Germinal center (tissue), 1 donor: ENCODE measurements at regions not wholly inside any gene's neighbourhood (a gene's known extent, or its start where the extent isn't known, plus 50 kb on each side); places are given as distances from the start of the nearest gene placed in this dataset.
"Not testable (repeated sequence)": the region's sequence is repeated elsewhere in the genome, so short reads cannot be mapped to it uniquely, and the experiment has no call there.

Experiments used
- DNase-seq: peaks from one replicate; pipeline ENCODE4 v3.0.0; 2012; ENCODE audit warnings: mixed read lengths, low spot score

DNA sequence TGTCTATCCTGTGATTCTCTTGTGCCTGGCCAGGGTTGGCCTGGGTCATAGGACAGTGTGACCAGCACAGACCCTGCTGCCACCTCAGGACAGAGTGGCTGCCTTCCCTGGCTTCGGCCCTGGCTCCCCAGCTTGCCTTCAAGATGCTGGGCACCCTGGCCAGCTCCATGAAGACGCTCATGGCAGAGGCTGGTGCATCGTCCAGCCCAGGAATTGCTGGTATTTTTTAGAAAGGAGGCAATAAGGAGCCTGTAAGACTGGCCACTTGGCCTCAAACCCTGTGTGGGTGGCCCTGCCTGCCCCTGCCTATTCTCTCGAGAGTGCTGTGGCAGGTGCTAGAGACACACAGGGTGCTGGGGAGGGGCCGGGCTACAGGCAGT lies 70.4 kb upstream of the ACTRT2 start:
- DNase-seq: no peak

DNA sequence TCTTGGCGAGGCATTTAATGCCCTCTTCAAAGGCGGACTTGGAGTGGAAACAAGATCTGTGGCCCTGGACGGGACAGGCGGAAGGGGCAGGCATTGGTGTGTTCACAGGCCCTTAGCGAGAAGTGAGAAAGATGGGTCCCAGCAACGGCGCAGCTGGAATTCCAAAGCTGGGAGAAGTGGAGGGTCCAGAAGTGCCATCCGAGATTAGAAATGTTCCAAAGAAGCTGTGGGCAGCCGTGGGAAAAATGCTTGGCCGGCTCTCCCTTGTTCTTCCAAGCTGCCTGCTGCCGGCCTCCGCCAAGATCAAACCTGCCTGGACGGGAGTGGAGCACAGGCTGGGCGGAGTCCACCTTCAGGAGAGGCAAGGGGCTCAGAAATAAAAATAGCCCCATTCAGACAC lies 69.4 kb upstream of the ACTRT2 start:
- no peak for DNase-seq

DNA sequence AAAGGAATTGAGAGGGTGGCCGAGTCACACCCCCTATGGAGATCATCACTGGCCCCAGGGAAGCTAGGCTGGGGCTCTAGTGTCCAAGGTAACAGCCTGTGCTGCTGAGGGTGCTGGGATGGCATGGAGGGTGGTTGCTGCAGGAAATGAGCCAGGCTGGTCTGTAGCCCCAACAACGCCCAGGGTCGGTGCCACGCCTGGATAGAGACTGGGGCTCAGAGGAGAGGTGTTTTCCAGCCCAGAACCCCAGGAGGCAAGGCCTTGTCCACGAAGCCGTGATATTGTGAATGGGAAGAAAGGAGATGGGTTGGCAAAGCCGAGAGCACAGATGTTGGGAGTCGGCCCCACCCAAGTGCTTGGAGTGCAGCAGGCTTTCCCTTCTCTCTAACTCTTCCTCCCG lies 68.9 kb upstream of the ACTRT2 start:
- no peak for DNase-seq

DNA sequence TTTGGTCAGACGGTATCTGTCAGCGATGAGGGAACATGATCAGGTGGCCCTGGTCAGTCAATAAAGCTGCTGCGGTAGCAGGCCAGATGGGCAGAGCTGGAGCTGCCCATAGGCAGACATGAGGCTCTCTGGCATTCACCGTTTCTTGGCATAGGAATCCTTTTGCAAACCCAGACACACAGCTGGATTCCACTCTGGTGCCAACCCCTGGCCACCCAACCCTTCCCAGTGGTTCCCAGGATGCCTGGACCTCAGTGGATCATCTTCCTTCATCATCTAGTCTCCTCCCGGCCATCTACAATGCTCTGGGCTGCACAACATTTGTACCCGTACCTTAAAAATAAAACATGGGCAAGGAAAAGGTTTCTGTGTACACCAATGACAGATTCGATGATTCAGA lies 68.3 kb upstream of the ACTRT2 start:
- DNase-seq: no peak

DNA sequence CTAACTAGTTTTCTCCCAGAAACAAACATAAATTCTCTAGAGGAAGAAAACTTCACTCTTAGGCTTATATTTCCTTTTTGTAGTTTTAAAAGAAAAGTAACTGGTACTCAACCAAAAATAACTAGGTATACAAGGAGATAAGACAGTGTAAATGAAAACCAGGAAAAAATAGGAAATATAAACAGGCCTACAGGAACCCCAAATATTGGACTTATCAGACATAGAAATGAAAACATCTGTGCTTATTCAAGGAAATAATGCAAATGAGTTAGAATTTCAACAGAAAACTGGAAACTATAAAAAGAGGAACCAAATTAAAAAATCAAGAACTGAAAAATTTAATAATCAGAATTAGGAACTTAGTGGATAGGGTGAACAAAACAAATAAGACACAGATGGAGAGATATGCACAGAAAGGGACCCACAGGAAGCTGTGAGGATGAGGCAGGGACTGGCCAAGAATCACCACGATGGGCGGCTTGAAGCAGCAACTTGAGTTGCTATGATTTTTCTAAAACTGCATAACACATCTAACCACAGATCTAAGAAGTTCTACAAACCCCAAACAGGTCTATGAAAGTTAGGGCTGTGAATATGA lies 67.5 kb upstream of the ACTRT2 start:
- DNase-seq: peak; percentile 41

DNA sequence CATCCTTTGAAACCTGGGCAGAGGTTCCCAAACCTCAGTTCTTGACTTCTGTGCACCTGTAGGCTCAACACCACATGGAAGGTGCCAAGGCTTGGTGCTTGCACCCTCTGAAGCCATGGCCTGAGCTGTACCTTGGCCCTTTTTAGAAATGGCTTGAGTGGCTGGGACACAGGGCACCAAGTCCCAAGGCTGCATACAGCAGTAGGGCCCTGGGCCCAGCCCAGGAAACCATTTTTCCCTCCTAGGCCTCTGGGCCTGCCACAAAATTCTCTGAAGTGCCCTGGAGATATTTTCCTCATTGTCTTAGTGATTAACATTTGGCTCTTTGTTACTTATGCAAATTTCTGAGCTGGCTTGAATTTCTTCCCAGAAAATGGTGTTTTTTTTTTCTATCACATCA lies 65.6 kb upstream of the ACTRT2 start:
- DNase-seq: no peak

DNA sequence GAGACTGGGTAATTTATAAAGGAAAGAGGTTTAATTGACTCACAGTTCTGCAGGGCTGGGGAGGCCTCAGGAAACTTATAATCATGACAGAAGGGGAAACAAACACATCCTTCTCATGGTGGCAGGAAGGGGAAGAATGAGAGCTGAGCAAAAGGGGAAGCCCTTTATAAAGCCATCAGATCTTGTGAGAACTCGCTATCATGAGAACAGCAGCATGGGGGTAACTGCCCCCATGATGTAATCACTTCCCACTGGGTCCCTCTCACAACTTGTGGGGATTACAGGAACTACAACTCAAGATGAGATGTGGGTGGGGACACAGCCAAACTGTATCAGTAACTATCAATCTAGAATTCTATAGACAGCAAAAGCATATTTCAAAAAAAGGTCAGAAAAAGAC lies 64.7 kb upstream of the ACTRT2 start:
- DNase-seq: no peak

DNA sequence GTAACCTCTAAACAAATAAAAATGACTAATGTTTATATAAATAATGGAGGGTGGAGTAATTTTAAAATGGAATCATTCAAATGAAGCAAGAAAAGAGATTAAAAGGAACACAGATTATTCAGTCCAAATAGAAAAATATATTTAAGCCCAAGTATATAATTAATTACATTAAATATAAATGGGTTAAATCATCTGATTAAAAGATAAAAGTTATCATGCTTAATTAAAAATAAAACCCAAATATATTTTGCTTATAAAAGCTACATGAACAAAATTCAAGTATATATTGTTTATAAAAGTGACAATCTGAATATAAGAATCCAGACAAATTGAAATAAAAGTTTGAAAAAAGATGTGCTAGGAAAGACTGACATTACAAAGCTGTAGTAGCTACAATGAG lies 63.9 kb upstream of the ACTRT2 start:
- DNase-seq: no peak

DNA sequence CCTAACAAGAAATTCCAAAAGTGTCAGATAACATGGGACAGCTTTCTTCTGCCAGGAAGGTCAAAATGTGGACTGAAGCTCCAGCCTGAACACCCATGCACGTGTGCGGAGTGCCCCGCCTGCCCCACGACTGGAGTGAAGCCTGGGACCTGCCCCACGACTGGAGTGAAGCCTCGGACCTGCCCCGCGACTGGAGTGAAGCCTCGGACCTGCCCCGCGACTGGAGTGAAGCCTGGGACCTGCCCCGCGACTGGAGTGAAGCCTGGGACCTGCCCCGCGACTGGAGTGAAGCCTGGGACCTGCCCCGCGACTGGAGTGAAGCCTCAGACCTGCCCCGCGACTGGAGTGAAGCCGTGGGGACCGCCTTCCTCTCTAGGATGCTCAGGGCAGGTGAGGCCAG lies 61.4 kb upstream of the ACTRT2 start:
- DNase-seq: not testable (repeated sequence)

DNA sequence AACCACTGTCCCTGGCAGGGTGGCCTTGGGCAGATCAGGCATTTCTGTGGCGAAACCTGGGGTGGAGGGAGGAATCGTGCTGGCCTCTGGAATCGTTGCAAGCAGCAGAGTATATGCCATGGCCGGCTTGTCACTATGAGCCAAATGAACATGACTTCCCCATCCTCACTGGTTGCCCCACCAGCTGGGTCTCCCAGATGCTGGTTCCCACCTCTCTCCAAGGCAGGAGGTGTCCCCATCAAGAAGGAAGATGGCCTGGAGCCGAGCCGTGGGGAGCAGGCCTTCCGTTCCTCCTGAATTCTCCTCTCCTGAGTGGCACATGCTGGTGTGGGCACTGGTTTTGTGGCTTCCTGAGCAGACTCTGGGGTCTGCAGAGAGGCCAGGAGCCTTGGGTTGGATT lies 60.2 kb upstream of the ACTRT2 start:
- no peak for DNase-seq

DNA sequence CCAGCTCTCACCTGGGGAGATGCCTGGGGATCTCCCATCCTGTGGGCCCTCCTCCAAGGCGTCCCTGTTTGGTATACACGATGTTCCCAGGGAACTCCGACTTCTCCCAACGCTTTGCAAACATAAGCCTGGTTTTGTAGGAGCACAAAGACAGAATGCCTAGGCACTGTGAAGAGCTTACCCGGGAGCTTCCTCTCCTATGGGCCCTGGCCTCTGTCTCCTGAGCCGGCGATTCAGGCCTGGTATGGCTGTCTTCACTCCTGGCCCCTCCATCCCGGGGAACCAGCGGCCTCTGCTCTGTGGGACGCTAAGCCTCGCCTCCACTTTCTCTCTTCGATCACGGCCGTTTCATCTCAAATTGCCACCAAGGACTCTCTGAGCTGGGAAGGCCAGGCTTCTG lies 59.6 kb upstream of the ACTRT2 start:
- no peak for DNase-seq

DNA sequence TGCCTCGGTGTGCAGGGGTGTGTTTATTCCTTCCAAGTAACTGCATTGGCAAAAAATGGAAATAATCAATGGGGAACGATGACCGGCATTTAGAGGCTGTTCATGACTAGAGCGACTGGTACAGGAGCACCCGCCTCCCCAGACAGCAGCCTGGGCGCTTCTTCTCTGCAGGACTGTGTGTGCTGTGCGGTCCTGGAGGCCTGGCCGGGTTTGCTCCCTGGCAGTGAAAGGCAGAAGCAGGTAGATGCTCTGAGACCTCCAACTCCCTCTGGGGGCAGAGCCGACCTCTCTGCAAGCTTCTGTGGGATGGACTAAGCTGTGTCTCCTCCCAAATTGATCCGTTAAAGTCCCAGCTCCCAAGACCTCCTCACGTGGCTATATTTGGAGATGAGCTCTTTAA lies 59.2 kb upstream of the ACTRT2 start:
- DNase-seq: no peak

DNA sequence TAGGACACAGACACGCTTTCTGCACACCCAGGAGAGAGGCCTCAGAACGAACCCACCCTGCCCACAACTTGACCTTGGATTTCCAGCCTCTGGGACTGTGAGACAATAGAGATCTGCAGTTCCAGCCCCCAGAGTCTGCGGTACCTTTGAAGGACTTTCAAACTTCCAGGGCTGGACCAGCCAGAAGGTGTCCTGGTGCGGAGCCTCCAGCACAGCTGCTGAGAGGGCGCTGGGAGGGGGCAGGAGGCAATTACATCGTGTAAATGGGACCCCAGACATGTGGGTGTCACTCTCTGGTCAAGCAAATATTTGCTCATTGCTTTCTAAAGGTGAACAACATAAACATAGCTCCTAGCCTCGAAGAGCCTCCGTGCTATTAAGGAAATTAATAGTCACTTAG lies 58.7 kb upstream of the ACTRT2 start:
- no peak for DNase-seq

DNA sequence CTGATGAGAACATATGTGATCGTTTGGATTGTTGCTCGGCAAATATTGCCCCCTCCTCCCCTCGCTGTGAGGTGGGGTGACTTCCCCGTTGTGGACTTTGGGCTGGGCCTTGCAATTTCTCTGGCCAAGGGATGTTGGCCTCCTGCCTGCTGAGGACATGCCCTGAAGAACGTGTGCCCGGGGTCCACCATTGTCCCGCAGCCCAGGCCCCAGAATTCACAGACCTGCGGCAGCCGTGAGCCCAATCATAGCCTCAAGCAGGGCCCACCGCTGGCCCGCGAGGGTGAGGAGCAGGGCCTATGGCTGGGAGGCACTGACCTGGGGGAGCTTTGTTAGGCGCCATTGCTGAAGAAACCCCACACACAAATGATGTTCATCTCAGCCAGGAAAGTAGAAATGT lies 58.3 kb upstream of the ACTRT2 start:
- DNase-seq: no peak

DNA sequence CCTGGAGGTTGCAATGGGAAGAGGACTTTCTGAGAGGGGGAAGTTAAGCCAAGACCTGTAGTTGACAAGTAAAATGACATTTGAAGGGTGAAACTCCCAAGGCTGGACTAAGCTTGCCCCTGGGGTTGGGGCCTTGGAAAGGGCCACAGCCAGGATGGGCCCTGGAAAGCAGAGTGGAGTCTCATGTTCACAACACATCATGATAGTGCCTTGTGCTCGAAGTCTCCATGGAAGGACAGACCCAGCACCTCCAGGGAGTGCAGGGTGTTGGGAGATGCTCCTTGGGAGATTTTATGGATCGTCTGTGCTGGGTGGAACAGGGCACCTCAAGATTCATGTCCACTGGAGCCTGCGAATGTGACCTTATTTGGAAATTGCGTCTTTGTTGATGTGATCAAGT lies 55.6 kb upstream of the ACTRT2 start:
- DNase-seq: no peak

DNA sequence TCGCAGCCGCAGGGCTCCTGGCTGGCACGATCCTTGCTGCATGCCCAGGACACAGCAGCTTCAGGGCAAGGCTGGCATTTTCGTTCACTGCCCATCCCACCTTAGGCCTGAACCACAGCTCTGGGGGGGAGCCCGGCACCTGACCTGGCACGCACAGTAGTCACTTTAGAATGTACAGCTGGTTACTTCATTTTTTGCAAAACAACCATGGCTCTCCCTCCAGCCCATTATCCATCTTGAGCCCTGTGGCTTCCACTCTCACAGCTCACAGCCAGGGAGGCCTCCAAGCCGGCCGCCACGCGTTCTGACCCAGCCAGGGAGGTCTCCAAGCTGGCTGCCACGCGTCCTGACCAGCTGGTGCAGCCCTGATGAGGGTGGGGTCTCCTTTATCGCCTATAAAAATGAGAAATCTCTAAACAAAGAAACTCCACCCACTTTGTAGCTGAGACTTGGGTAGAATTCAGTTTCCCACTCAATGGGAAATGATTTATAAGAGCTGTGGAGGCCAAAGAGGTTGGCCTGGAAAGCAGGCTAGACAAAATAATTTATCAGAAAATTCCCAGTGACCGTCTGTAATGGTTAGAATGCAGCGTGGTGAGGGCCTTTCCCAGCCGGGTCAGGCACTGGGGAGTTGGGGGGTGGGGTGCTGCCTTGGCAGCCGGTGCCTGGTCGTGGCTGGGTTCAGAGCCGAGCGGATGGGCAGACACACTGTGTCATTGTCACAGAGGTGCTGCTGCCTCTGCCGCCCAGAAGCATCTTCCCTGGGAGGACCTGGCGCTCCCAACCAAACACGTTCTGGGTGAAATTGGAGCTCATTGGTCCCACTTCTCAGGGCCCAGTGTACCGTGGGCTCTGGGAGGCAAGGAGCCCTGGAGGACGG lies 54.6 kb upstream of the ACTRT2 start:
- DNase-seq: no peak

DNA sequence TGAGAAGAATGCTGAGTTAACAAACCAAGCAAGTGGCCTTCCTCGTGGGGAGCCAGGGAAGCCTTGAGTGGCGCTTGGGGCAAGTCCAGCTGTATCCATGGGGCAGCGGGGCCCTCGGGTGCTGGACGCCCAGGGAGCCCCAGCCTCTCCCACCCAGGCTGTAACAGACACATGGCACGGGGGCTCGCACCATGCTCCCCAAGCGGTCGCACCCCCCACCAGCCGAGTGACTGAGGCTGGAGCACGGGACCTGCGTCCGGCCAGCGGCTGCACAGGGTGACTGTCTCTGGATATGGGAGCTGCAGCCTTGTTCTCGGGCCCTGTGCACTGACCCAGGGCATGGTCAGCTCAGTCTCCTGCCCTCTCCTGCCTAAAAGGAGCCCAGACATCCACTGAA lies 53.9 kb upstream of the ACTRT2 start:
- no peak for DNase-seq

DNA sequence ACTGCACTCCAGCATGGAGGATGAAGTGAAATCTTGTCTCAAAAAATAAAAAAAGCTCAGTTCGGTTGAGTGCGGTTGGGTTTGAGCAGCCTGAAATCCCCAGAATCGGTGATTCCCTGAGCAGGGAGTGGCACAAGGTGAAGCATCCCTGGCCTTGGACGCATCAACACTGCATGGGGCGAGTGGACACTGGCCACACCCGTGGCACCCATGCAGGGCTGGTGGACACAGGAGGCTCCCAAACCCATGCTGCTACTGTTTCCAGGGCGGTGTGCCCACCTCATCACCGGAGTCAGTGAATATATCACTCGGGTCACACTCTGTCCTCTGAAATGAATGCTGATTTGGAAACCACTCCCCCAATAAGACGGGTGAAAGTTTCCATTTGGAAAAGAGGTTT lies 53.4 kb upstream of the ACTRT2 start:
- no peak for DNase-seq

DNA sequence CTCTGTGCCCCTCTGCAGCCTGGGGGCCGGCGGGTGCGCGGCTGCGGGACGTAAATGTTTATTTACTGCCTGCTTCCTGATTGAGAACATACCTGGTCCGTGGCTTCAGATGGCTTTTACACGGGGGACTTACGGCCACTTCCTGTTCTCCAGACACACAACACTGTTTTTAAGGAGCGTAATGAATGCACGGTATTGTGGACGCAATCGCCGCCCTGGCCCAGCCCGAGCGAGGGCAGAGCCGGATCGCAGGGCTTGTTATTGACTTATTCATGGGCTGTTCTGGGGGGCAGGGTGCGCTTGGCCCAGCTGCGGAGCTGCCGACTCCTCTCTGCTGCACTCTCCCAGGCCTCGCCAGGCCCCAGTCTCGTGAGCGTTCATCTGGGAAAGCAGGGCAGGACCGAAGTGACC lies 52.8 kb upstream of the ACTRT2 start:
- DNase-seq: no peak

DNA sequence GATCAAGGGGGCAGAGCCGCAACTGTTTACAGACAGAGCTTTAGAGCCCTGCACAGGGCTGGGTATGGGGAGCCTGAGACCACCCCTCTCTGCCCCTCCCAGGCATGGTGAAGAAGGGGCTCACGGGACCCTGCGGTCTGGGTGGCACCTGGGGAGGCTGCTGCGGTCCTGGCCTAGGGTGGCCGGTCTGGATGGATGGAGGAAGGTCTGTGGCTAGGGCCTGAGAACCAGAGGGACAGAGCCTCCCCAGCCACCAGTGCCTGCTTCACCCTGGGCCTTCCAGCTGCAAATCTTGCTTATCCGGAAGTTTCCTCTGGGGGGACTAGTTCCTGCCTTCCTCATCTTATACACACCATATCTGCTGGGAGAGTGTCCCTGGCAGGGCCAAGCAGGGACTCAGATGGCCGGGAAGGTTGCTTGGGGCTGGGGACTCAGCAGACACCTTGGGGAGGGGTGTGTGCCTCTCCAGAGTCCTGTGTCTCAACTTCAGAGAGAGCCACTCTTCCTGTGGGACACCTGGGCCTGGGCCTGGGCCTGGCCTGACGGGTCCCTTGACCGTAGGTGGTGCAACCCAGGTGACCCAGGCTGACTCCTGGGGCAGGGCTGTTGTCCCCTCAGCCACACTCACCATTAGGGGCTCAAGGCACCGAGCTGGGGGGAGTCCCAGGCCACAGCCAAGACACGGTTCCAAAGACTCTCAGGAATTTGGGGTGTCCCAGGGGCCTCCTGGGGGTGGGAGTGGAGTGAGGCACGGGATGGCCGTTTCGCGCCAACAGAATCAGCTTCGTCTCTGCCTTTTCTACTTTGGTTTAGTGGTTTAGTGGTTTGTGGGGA lies 52.0 kb upstream of the ACTRT2 start:
- DNase-seq: no peak

DNA sequence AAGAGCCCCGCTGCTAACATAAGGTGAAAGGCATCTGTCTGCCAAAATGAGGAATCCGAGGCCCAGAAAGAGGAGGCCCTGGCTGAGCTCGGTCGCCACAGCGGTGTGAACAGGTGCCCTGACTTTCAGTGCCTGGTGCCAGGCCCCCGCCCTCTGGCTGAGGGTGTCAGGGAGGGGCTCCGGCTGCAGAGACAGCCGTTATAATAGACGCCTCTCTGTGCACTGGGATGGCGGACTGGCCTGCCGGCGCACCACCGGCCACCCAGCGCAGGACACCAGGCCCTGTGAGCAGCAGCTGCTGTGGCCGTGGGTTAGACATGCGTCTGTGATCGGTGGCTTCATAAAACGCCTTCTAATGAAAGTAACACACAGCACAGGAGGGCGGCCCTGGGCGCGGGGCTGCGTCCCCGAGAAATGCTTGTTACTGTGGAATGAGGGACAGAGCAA lies 51.4 kb upstream of the ACTRT2 start:
- DNase-seq: no peak

DNA sequence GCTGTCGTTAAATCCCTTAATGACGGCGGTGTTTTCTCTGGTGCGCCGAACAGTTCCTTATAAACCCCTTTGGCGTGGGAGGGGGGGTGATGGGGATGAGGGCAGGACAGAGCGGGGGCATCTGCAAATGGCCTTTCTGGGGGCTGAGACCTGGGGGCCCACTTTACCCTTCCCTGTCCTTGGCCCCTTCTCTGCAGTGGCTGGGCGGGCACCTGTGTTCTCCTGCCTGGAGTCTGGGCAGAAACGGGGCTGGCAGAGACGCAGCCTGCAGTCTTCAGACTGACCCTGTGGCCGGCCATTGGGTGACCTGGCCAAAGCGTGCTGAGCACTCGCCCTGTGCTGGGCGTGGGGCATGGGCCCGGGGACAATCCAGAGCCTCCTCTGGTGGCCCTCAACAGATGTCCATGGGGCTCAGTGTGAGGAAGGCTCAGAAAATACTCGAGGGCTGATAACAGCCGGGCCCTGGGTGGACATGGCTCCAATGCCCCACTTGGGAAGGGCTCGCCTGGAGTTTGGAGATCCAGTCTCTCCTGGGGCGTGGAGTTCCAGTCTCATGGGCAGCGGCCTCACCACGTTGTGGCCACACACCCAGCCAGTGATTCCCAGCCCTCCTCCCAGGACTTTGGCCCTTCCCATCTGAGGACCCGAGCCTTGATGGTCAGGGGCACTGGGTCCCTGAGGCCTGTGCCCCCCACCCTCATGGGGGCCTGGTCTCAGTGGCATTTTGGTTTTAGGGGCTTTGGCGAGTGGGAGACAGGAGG lies 50.8 kb upstream of the ACTRT2 start:
- no peak for DNase-seq
